ENCODE measurements at regions not wholly inside any gene's neighbourhood (a gene's known extent, or its start where the extent isn't known, plus 50 kb on each side); places are given as distances from the start of the nearest gene placed in this dataset.

DNA sequence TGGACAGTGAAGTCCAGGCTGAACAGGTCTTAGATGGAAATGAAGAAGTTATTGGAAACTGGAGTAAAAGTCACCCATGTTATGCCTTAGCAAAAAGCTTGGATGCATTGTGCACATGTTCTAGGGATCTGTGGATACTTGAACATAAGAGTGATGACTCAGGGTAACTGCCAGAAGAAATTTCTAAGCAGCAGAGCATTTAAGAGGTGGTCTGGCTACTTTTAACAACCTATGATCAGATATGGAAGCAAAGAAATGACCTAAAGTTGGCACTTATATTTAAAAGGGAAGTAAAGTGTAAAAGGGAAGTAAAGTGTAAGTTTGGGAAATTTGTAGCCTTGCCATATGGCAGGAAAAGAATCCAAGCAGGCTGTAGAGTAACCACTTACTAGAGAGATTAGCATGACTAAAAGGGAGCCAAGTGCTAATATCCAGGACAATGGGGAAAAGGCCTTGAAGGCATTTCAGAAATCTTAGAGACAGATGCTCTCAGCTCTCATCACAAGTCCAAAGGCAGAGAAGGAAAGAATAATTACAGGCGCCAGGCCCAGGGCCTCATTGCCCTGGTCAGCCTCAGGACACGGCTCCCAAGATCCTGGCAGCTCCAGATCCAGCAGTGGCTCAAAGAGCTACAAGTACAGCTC lies 73.9 kb upstream of the KCNH8 start:
- no peak overlapping the region for H3T11ph ChIP-seq (ENCODE audit: low read length)
- no peak overlapping the region for H3K4ac ChIP-seq (ENCODE audit: low read depth, low read length)
- no peaks in the 10 kb centered on the region for H3K27me3 ChIP-seq (ENCODE audit: insufficient read depth, low read length)
- H2AK5ac ChIP-seq (ENCODE audit: insufficient read length, low read length) = no peak overlapping the region
- H2BK20ac ChIP-seq (ENCODE audit: low read depth, low read length, poor library complexity, severe bottlenecking) = peak overlapping the region; percentile 85
- no peak overlapping the region for H2BK120ac ChIP-seq (ENCODE audit: low read depth, low read length, poor library complexity, severe bottlenecking)
- H4K5ac ChIP-seq (ENCODE audit: insufficient read length, low read depth, low read length) = no peak overlapping the region
- no peak overlapping the region for H4K8ac ChIP-seq (replicated peaks; ENCODE audit: insufficient read length, low read depth, low read length)
- H2BK12ac ChIP-seq (ENCODE audit: insufficient read length, low read depth, low read length) = no peak overlapping the region
- peak; percentile 74 for DNase-seq
- no peak overlapping the region for H3K14ac ChIP-seq (ENCODE audit: insufficient read depth, low read length)
- H3K23ac ChIP-seq (ENCODE audit: insufficient read length, low read depth, low read length) = no peak overlapping the region
- H3K79me2 ChIP-seq (ENCODE audit: insufficient read depth, low read length) = no peaks in the 10 kb centered on the region
- no peak overlapping the region for H4K91ac ChIP-seq (ENCODE audit: insufficient read length, low read depth, low read length)
- peaks cover 21% of the 10 kb centered on the region; the same call in 1 of the 2 replicates for H3K4me1 ChIP-seq (ENCODE audit: insufficient read depth, low read length)
- H2AFZ ChIP-seq (ENCODE audit: low read length) = no peak overlapping the region
- Mint-ChIP-seq H3K9me3 (peaks cover 10 to 24% of the 10 kb centered on the region in 2 experiments; a peak in 4 of 5 replicates), H3K4me1 (peaks cover 36 to 49% of the 10 kb centered on the region in 2 experiments), H3K36me3 (ENCODE audit: insufficient read depth in 1 of 3, low read depth in 3 of 3) (peaks cover 4 to 19% (median 16%) of the 10 kb centered on the region in 3 experiments), H3K27me3 (ENCODE audit: low read depth) (no peaks in the 10 kb centered on the region), H3K4me3 (no peak overlapping the region; a peak in 1 of 5 replicates), H3K27ac (peak overlapping the region; percentile 64 to 89 (median 72); a peak in 6 of 7 replicates)
- H2BK15ac ChIP-seq (ENCODE audit: low read depth, low read length) = no peak overlapping the region
- H3K27ac ChIP-seq (ENCODE audit: insufficient read length, low read depth, low read length) = peak overlapping the region; percentile 43
- H4K20me1 ChIP-seq (ENCODE audit: control insufficient read depth, insufficient read depth, insufficient read length) = no peaks in the 10 kb centered on the region
- H3K23me2 ChIP-seq (ENCODE audit: insufficient read length, low read depth, low read length, poor library complexity, severe bottlenecking) = no peaks in the 10 kb centered on the region
- peaks cover 4% of the 10 kb centered on the region for H3K9me3 ChIP-seq (ENCODE audit: control insufficient read depth, low read depth, low read length)
- WGBS (ENCODE audit: extremely low coverage, insufficient read length, low lambda C conversion rate) = no CpG with 5 or more reads among the region's 2 CpGs
- H3K56ac ChIP-seq (ENCODE audit: insufficient read length, low read depth, low read length) = no peak overlapping the region
- TF ChIP-seq, protein P1, sequence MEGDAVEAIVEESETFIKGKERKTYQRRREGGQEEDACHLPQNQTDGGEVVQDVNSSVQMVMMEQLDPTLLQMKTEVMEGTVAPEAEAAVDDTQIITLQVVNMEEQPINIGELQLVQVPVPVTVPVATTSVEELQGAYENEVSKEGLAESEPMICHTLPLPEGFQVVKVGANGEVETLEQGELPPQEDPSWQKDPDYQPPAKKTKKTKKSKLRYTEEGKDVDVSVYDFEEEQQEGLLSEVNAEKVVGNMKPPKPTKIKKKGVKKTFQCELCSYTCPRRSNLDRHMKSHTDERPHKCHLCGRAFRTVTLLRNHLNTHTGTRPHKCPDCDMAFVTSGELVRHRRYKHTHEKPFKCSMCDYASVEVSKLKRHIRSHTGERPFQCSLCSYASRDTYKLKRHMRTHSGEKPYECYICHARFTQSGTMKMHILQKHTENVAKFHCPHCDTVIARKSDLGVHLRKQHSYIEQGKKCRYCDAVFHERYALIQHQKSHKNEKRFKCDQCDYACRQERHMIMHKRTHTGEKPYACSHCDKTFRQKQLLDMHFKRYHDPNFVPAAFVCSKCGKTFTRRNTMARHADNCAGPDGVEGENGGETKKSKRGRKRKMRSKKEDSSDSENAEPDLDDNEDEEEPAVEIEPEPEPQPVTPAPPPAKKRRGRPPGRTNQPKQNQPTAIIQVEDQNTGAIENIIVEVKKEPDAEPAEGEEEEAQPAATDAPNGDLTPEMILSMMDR (conservative IDR thresholded peaks at IDR 0.05) = no peak
- H3K4me2 ChIP-seq (ENCODE audit: insufficient read depth, insufficient read length, low read length) = peak overlapping the region; percentile 23
- H3K18ac ChIP-seq (ENCODE audit: insufficient read length, low read depth, low read length) = no peak overlapping the region
- H2BK5ac ChIP-seq (ENCODE audit: insufficient read length, low read length) = no peak overlapping the region
- no peaks in the 10 kb centered on the region for H3K79me1 ChIP-seq (ENCODE audit: insufficient read depth, low read depth, low read length, poor library complexity, severe bottlenecking)
- H3K9ac ChIP-seq (ENCODE audit: extremely low read depth, insufficient read length, low read length) = no peak overlapping the region
